ENCODE measurements at regions not wholly inside any gene's neighbourhood (a gene's known extent, or its start where the extent isn't known, plus 50 kb on each side); places are given as distances from the start of the nearest gene placed in this dataset.

DNA sequence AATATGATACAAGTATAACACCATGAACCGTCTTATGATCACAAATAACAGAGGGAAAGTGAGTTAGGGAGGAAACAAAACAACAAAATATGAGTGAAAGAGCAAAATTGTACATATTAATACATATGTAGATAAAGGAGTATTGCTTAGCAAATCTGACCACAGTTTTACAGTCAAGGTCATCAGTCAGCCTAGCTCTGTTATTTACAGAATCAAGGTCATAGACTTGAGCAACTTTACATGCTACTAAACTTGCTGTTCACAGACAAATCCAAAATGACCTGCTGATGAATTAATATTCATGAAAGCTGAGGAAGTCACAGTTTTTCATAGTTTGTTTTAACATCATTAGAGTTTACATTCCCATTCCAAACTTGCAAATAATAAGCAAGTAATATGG is 1387.7 kb upstream of the ACO1 start (continued):
- TF ChIP-seq ELF1 (IDR thresholded peaks at IDR 0.05; ENCODE audit: borderline replicate concordance, low read depth) (no peak), TCF7L2 (IDR thresholded peaks at IDR 0.05; ENCODE audit: borderline replicate concordance, extremely low read depth, insufficient read depth, insufficient read length) (no peak), FOSL1 (IDR thresholded peaks at IDR 0.05; ENCODE audit: low read depth) (no peak), EGR1 (IDR thresholded peaks at IDR 0.05; ENCODE audit: low read depth) (no peak), JUND (IDR thresholded peaks at IDR 0.05) (no peak), YY1 (IDR thresholded peaks at IDR 0.05; ENCODE audit: extremely low read depth, insufficient replicate concordance, low read depth, low read length) (no peak), ATF3 (IDR thresholded peaks at IDR 0.05) (no peak), EZH2phosphoT487 (IDR thresholded peaks at IDR 0.05; ENCODE audit: borderline replicate concordance) (no peak)

DNA sequence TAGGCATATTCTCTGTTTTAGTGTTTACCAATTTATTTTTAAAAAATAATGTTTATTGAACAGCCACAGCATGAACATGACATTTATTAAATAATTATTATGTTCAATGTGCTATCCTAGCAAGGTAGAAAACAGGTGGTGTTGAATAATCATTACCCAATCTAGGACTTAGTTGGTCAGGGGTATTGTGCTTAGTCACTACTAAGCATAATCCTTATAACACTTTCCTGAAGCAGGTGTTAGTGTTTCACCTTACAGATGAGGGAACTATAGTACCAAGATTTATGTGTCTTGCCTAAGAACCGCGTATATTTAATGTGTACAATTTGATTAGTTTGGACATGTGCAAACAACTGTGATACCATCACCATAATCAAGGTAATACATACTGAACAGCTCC is 1387.2 kb upstream of the ACO1 start:
- H3K9ac ChIP-seq (ENCODE audit: low read length) = no peak overlapping the region
- H3K4me1 ChIP-seq (ENCODE audit: control insufficient read depth in 1 of 2, insufficient read depth in 2 of 2, low read length in 2 of 2) = no peaks in the 10 kb centered on the region
- H3K4me3 ChIP-seq (replicated peaks in 1 of 2; ENCODE audit: low read depth in 1 of 2, low read length in 2 of 2) = no peak overlapping the region
- 0 out of 4 replicates have a peak, but pooled peaks cover 0 to 4% of the 10 kb centered on the region in 2 experiments for H3K9me3 ChIP-seq (ENCODE audit: control insufficient read depth in 1 of 2, insufficient read depth in 1 of 2, low read depth in 1 of 2, low read length in 2 of 2)
- no peak for DNase-seq (ENCODE audit: low read depth, low spot score)
- H3K36me3 ChIP-seq (ENCODE audit: control insufficient read depth in 1 of 2, insufficient read depth in 2 of 2, low read length in 2 of 2) = no peaks in the 10 kb centered on the region
- no peaks in the 10 kb centered on the region for H4K20me1 ChIP-seq (ENCODE audit: insufficient read depth)
- ChIA-PET RAD21 (ENCODE audit: low non-redundant PET in 1 of 2, low total read pairs in 2 of 2, uncharacterized antibody in 2 of 2, unreplicated experiment in 2 of 2) (no interaction called here), POLR2A (no interaction called here), CTCF (no interaction called here)
- H3K27me3 ChIP-seq (ENCODE audit: insufficient read depth, low read length) = no peaks in the 10 kb centered on the region
- H2AFZ ChIP-seq (ENCODE audit: low read depth, low read length, poor library complexity, severe bottlenecking) = no peak overlapping the region
- H3K9me2 ChIP-seq (ENCODE audit: insufficient read depth) = no peaks in the 10 kb centered on the region
- no peak for ATAC-seq
- intact Hi-C loops (cut with micrococcal nuclease) = no loop called here
- H3K27ac ChIP-seq (ENCODE audit: low read depth, low read length) = no peak overlapping the region
- H3K79me2 ChIP-seq (ENCODE audit: insufficient read depth, low read length) = no peaks in the 10 kb centered on the region
- BruUV-seq (replicated peaks) = no TSS peak
- no peak overlapping the region for H3K4me2 ChIP-seq (ENCODE audit: low read length)
- no peak for TF ChIP-seq SRF (IDR thresholded peaks at IDR 0.05; ENCODE audit: low read depth)
- no peak for TF ChIP-seq CBX3 (IDR thresholded peaks at IDR 0.05; ENCODE audit: low read depth)
- TF ChIP-seq ZFX (IDR thresholded peaks at IDR 0.05) = no peak
- TF ChIP-seq SIN3A (IDR thresholded peaks at IDR 0.05; ENCODE audit: low read depth) = no peak
- no peak for TF ChIP-seq TCF7L2 (IDR thresholded peaks at IDR 0.05; ENCODE audit: borderline replicate concordance, extremely low read depth, insufficient read depth, insufficient read length)
- TF ChIP-seq RAD21 (IDR thresholded peaks at IDR 0.05; ENCODE audit: low read depth) = no peak
- TF ChIP-seq SP1 (IDR thresholded peaks at IDR 0.05; ENCODE audit: low read depth) = no peak
- TF ChIP-seq YY1 (IDR thresholded peaks at IDR 0.05; ENCODE audit: extremely low read depth, insufficient replicate concordance, low read depth, low read length) = no peak
- TF ChIP-seq ATF3 (IDR thresholded peaks at IDR 0.05) = no peak
- no peak for TF ChIP-seq CEBPB (IDR thresholded peaks at IDR 0.05; ENCODE audit: low read depth)
- TF ChIP-seq EZH2phosphoT487 (IDR thresholded peaks at IDR 0.05; ENCODE audit: borderline replicate concordance) = no peak
- TF ChIP-seq EZH2 (IDR thresholded peaks at IDR 0.05) = no peak
- TF ChIP-seq POLR2AphosphoS5 (IDR thresholded peaks at IDR 0.05; ENCODE audit: low read depth, low read length) = no peak
- TF ChIP-seq, protein P1, sequence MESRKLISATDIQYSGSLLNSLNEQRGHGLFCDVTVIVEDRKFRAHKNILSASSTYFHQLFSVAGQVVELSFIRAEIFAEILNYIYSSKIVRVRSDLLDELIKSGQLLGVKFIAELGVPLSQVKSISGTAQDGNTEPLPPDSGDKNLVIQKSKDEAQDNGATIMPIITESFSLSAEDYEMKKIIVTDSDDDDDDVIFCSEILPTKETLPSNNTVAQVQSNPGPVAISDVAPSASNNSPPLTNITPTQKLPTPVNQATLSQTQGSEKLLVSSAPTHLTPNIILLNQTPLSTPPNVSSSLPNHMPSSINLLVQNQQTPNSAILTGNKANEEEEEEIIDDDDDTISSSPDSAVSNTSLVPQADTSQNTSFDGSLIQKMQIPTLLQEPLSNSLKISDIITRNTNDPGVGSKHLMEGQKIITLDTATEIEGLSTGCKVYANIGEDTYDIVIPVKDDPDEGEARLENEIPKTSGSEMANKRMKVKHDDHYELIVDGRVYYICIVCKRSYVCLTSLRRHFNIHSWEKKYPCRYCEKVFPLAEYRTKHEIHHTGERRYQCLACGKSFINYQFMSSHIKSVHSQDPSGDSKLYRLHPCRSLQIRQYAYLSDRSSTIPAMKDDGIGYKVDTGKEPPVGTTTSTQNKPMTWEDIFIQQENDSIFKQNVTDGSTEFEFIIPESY (IDR thresholded peaks at IDR 0.05; ENCODE audit: extremely low read depth, insufficient replicate concordance, low read length) = no peak
